GM18873 (cell line): ENCODE measurements at regions not wholly inside any gene's neighbourhood (a gene's known extent, or its start where the extent isn't known, plus 50 kb on each side); places are given as distances from the start of the nearest gene placed in this dataset.
"Not testable (repeated sequence)": the region's sequence is repeated elsewhere in the genome, so short reads cannot be mapped to it uniquely, and the experiment has no call there.

Experiments
- ATAC-seq: cut with Tn5 transposase; IDR thresholded peaks from one replicate; pipeline ENCODE4 v1.9.1; 2021; ENCODE audit warnings: mild to moderate bottlenecking, moderate library complexity, moderate number of reproducible peaks; ENCODE audit not compliant: unreplicated experiment, low FRiP score

DNA sequence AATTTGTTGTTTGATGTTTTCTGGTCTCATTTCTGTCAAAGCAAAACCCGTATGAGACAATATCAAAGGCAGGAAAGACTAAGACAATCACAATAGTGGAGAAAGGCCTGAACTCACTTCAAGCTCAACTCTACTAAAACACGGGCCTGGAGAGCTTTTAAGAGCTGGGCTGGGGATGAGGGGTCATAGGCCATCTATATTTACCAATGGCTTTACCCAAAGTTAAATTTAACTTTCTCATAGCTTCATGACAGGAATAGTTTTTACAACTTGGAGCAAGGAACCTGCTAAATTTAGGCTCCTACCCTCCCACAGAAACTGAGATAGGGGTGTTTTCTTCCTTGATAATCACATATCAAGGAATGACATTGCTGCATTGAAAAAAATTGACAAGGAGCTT, 223.4 kb upstream of the CHORDC1 start:
- no peak for ATAC-seq

DNA sequence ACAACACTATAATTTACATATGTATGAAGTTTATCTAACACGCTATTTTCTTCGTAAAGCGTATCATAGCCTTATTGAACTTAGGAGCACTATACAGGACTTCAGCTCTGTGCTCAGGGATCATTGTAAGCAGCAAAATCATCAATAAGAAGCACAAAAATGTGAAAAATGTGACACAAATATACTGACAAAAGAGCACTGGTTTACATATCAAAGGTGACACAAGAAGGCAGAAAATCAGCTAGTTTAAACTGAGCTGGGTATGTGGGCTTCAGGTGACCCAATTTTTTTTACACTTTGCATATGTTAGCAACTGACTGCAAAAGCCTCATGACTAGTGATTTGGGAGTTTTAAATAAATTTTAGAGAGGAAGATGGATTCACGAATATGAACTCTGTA, 215.2 kb upstream of the CHORDC1 start:
- ATAC-seq: no peak

DNA sequence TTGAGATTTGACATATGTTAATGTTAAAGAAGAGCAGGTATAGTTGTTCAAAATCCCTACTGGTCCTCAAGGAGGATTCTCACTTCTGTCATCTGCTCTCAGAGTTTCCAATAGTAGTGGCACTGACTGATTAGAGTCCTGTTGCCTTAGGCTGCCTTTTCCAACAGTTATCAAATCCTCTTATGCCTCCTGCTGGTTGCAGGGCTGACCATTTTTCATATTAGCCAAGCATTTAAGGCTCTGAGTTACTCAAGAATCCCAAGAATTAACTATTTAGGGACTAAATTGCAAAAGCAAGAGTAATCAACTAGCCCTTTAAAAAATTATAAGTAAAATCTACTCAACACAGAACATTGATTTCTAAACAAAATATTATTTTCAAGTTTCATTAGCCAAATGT, 212.0 kb upstream of the CHORDC1 start:
- no peak for ATAC-seq

DNA sequence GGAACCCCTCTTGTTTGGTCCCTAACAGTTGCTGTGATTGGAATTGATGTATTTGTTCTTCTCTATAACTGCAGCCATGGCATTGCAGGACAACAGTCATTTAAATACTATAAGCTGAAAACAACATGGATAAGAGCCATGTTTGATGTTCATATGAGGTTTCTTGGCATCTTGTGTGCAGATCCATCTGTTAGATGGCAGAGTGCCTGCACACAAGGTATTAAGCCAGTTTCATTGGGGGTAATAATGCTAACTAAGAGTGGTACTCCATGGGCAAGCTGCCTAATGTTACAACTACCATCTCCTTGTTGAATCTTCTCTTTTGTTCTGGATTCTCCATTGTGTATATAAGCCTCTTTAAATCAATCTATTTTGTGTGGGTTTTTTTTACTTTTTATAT, 206.0 kb upstream of the CHORDC1 start:
- no peak for ATAC-seq

DNA sequence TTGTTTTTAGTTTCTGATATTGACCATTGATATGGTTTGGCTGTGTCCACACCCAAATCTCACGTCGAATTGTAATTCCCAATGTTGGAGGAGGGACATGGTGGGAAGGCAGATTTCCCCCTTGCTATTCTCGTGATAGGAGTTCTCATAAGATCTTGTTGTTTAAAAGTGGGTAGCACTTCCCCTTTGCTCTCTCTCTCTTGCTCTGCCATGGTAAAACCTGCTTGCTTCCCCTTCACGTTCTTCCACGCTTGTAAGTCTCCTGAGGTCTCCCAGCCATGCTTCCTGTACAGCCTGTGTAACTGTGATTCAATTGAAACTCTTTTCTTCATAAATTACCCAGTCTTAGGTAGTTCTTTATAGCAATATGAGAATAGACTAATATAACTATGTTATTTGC, 203.6 kb upstream of the CHORDC1 start:
- ATAC-seq: no peak

DNA sequence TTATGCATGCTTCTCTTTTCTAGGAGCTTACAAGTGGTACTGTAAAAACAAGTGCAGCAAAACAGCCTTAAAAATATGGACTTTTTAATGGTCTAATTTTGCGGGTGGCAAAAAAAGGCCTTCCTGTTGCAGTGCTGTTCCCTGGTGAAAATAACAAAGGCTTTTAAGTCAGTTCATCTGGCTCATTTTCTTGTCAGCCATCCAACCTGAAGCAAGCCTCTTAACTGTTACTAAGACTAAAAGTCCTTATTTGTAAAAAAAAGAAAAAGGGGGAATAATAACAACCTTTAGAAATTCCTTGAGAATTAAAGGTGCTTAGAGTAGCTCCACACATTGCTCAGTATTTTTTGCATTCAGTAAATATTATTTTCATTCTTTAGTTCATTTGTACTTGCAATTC, 200.5 kb upstream of the CHORDC1 start:
- no peak for ATAC-seq

DNA sequence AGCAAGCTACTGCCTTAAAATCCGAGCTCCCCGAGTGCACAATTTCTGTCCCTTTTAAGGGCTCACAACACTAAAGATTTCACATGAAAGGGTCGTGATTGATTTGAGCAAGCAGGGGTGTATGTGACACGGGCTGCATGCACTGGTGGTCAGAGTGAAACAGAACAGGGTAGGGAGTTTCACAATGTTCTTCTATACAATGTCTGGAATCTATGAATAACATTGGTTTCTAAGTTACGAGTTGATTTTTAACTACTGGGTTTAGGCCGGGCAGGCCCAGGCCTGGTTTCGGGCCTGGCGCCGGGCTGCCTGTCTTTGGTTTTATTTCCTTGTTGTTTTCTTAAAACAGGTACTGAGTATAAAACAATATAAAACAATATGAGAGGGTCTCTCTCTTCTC, 199.9 kb upstream of the CHORDC1 start:
- ATAC-seq: not testable (repeated sequence)

DNA sequence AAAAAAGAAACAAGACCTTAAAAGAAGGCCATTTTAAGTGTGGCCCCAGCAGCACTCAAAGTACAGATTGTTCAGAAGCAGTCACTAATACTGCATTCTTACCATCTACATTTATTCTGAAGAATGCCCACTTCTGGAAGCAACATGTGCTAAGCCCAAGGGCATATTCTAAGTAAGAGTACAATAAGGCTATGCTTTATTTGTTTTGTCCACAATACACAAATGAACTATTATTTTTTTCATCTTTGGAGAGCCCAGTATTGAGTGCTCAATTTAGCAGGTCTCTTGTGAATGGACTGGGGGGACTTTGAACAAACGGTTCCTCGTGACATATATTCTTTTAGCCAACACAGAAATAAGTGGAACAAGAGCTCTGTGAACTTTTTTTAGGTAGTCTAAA, 191.4 kb upstream of the CHORDC1 start:
- ATAC-seq: no peak

DNA sequence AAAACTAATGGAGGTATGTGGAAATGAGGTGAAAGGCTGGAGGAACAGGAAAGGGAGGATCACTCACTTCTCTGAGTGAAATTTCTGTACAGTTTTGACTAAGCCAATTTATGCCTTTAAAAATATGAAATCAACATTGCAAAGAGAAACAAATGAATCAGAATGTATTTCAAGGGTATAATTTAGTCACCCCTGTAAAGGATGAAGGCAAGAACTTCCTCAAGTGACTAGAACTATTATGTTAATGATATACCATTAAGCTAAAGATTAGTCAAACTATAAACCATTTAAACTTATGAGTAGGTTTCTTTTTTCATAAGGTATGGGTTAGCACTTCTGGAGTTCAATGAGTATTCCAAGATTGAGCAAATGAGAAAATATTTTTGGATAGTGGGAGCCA, 184.5 kb upstream of the CHORDC1 start:
- ATAC-seq: no peak

DNA sequence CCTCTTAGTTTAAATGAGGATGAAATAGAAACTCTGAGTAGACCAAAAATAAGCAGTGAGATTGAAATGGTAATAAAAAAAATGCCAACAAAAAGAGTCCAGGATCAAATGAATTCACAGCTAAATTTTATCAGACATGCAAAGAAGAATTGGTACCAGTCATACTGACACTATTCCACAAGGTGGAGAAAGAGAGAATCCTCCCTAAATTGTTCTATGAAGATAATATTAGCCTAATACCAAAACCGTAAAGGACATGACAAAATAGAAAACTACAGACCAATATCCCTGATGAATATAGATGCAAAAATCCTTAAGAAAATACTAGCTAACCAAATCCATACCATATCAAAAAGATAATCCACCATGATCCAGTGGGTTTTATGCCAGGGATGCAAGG, 169.8 kb upstream of the CHORDC1 start:
- no peak for ATAC-seq

DNA sequence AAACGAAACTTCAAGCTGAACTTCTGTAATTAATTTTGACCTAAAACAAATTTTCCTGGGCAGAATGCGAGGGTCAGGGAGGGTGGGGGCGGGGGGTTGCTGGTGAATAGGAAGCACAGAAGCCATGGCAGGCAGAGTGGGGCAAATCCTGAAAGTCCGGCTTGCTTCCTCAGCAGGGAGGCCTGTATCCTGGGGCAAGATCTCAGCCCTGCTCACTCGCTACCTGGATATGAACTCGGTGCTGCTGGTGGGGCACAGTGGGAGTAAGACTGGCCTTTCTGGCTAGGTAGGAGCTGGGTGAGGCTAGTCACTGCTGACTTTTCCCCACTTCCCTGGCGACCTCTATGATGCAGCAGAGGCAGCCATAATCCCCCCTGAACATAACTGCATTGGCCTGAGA, 168.9 kb upstream of the CHORDC1 start:
- ATAC-seq: no peak

DNA sequence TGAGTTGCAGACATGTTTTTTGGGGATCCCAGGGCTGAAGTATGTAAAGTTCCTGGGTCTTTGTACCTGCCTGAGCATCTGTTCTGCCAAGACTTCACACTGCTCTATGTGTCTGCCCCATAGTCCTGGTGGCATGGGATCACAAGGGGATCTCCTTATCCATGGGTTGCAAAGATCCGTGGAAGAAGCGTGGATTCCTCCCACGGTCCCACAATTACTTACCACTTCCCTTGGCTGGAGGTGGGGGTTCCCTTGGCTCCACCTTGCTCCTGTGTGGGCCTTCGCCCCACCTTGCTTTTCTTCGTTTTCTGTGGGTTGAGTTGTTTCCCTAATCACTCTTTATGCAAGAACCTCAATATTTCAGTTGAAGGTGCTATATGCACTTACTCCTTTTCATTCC, 157.4 kb upstream of the CHORDC1 start:
- ATAC-seq: no peak

DNA sequence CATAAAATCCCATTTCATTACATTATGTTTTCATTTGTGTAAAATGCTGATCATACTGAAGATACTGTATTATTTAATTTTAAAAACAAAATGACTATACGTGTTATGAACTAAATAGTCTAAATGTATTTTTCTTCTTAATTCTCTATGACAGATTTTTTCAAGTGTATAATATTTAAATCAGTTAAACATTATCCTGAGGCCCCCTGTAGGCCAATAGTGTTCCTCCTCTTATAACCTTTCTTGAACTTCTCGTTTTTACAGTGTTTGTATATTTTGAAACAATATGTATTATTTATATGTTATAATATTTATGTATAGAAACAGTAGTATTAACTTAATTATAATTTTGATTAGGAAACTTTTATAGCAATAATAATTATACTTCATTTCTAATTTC, 151.1 kb upstream of the CHORDC1 start:
- ATAC-seq: no peak

DNA sequence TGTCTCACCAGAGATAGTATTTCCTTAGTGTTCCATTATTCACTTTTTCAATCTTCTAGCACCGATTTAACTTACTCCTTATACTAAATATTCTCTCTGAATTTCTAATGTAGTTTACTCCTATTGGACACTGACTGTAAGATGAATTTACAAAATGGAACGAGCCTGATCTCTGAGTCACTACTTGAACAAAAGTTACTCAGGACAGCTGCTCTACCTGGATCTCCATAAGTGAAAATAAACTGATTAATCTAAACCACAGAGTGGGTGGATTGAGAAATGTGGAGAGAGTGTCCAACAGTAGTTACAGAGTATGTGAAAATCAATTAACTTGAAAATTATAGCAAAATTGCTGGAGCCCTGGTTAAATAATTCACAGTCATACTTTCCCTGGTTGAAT, 141.7 kb upstream of the CHORDC1 start:
- ATAC-seq: no peak

DNA sequence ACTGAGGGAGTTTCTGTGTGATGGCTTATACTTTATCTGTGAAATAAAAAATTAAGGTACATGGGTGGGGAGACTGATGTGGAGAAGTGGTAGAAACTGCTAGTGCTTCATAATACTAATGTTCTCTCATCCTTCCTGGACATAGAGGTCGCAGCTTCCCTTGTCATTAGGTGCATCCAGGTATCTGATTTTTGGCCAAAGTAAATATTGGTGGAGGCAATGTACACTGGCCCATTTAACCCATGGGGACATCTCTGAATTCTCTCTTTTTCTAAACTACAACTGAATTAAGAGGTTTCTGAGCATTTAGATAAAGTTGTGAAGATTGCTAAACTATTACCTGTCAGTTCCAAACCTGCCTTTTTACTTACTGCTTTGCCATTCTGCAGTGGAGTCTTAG, 140.9 kb upstream of the CHORDC1 start:
- no peak for ATAC-seq

DNA sequence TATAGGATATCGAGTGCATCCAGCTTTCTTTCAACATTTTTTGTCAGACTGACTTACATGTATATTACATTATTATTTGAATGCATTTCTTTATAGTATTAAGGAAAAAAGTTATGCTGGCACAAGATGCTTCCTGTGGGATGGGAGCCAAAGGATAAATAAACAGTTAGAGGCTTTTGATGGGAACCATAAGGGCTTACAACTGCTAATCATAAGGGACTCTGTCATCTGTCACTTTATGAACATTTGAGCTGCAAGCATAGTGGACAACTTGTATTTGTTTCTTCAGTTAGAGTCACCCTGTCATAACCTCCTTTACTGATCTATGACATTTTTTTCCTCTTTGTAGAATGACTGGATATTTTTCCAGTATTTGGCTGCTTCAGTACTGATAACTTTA, 132.4 kb upstream of the CHORDC1 start:
- ATAC-seq: no peak

DNA sequence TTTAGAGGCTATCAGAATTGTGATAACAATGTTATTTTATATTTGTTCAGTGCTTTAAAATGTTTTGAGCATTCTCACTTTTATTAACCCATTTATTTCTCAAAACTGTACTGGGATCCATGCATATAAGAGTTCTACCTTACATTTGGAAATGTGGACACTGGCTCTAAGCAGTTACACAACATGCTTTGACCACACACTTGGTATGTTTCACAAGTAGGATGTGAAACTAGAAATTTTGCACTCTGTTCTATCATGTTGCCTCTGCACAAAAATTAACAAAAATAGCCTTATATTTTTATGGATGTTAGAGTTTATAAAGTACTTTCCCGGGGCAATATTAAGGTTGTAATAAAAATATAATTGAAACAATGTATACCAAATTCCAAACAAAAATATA, 126.9 kb upstream of the CHORDC1 start:
- no peak for ATAC-seq

DNA sequence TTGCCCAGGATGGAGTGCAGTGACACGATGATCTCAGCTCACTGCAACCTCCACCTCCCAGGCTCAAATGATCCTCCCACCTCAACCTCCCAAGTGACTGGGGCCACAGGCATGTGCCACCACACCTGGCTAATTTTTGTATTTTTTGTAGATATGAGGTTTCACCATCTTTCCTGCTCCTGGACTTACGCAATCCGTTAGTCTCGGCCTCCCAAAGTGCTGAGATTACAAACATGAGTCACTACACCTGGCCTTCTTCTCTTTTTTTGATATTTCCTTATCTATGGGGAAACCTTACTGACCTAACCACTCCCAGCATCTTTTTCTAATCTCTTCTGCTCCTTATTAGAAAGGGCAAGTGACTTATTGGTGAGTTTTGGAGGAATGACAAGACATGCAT, 121.7 kb upstream of the CHORDC1 start:
- no peak for ATAC-seq

DNA sequence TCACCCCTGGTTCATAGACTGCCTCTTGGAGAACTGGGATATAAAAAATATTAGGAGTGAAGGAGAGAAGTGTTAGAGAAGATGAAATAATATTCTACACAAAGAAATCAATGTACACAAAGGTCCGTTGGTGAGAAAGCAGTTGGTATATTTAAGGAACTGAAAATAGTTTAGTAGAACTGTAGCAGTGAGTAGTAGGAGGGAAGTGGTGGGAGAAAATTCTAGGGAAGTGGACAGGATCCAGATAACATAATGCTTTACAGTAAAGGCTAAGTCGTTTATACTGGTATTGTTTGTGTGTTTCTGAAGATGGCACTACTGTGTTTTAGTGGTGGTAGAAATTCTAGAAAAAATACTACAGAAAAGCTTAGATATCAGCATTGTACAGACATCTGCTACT, 120.8 kb upstream of the CHORDC1 start:
- no peak for ATAC-seq

DNA sequence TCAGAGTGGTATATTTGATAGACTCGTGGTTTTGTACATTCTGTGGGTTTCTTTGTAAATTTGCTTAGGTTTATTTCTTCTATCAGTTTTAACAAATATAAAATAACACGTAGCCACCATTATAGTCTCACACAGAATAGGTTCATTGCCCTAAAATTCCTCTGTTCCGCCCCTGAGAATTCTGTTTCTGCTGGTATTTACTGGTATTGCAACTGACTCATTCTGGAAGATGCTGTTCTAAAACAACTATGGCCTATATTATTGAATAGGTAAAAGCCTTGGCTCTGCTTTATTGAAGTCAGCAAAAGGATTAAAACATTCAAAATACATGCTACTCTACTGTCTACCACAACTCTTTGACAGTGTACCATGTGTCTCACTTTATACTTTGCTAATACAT, 119.1 kb upstream of the CHORDC1 start:
- no peak for ATAC-seq

DNA sequence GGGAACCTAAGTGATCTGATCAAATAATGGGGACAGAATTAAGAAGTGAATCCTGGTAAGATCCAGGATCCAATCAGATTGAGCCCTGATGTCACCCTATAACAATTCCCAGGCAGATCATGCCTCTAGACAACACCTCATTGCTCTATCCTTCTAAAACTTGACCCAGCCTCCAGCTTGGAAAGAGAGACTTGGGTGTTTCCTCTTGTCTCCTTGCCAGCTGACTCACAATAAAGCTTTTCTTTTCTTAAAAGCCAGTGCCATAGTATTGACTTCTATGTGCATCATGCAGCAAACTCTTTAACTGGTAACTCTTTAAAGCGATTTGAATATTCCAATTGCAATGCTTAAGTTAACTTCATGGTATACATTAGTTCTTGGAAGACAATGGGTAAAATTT, 109.6 kb upstream of the CHORDC1 start:
- no peak for ATAC-seq

DNA sequence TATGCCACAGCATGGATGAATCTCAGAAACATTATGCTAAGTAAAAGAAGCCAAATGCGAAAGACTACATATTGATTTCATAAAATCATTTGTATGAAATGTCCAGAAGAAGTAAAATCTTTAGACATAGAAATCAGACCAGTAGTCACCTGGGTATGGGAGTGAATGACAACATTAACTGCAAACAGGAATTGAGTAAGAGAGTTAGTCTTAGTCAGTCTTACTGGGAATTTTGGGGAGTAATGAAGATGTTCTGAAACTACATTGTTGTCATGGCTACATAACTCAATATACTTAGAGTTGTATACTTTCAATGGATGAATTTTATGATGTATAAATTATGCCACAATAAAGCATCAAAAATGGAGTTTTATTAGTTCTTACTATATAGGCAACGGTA, 107.8 kb upstream of the CHORDC1 start:
- no peak for ATAC-seq

DNA sequence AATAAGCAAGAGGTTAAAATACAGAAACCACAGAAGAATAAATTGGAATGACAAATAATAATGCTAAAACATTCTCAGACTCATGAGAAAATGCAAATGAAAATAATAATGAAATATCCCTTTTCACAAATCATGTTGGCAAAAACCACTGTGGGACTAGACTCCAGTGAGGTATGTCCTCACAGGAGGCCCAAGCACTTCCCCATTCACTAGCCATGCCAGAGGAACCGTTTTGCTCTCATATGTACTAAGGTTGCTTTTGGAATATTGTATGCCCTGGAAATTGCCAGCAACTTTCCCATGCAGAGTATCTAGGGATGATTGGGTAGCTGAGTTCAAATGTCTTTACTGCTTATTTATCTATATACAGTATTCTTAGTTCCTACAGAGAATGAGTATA, 106.2 kb upstream of the CHORDC1 start:
- ATAC-seq: no peak

DNA sequence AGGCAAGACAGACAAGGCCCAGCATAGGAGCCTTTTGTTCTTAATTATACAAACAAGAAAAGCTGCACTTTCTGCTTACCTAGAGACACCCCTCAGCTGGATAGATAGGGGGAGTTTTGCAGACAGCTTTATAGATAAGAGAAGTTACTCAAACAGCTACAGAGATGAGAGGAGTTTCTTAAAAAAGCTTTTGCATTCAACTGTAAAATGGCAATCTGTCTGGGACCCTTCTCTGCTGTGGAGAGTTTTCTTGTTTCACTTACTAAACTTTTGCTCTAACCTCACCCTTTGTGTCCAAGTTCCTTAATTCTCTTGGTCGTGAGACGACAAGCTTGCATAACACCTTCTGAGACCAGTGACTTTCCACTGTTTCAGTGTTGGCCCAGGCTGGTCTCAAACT, 103.8 kb upstream of the CHORDC1 start:
- no peak for ATAC-seq
